A549 (cell line): ENCODE measurements at regions not wholly inside any gene's neighbourhood (a gene's known extent, or its start where the extent isn't known, plus 50 kb on each side); places are given as distances from the start of the nearest gene placed in this dataset.

ENCODE experiments used
- ATAC-seq, 2 experiments: fragments of 200-7000 bp in 1 of 2; fragments of >200 bp in 1 of 2; cut with Nextera tagmentation in 1 of 2; cut with Tn5 transposase in 1 of 2; 3 replicates each; pipeline versions ENCODE4 v1.8.0 to v1.9.1; 2018 to 2020; ENCODE audit warnings: mild to moderate bottlenecking in 1 of 2, moderate library complexity in 1 of 2
- CTCF ChIA-PET: fragments of 300-600 bp; sonication (Branson Sonifier 250); formaldehyde crosslinking; extraction: SDS; loops from one replicate; lab custom pipeline; 2021; ENCODE audit warnings: antibody characterized with exemption, inconsistent platforms; lab: Yijun Ruan, JAX
- POLR2A ChIA-PET: fragments of 350-600 bp; formaldehyde crosslinking; extraction: SDS; loops from one replicate; lab custom pipeline; 2021; ENCODE audit warnings: antibody characterized with exemption, inconsistent platforms; lab: Yijun Ruan, JAX
- DNase-seq, 2 experiments: peaks; one replicate each; pipeline versions ENCODE4 v3.0.0 to v3.0.0-alpha.2; 2011 to 2016; ENCODE audit warnings: low read depth in 1 of 2, low spot score in 1 of 2
- FAIRE-seq: peaks from 2 replicates; lab custom pipeline; 2011; peaks lifted over from hg19 to GRCh38; lab: Jason Lieb, UNC
- H3K27ac ChIP-seq, 2 experiments: fragments of >200 bp; sonication (Bioruptor Twin); formaldehyde crosslinking; 3 replicates each; pipeline ENCODE4 v1.5.1; 2016 to 2017
- H3K4me1 ChIP-seq: fragments of >200 bp; sonication (Bioruptor Twin); formaldehyde crosslinking; 3 replicates; pipeline ENCODE4 v1.6.1; 2016
- H3K4me2 ChIP-seq: fragments of >200 bp; sonication (Bioruptor Twin); formaldehyde crosslinking; 3 replicates; pipeline ENCODE4 v1.6.1; 2016
- H3K4me3 ChIP-seq: fragments of >200 bp; sonication (Bioruptor Twin); formaldehyde crosslinking; 3 replicates; pipeline ENCODE4 v1.5.1; 2016
- H3K9me3 ChIP-seq: fragments of >200 bp; sonication (Bioruptor Twin); formaldehyde crosslinking; 3 replicates; pipeline ENCODE4 v1.6.1; 2016
- ESRRA ChIP-seq: fragments of 150-350 bp; IDR thresholded peaks from 2 replicates; pipeline ENCODE4 v1.6.1; 2014; ENCODE audit warnings: mild to moderate bottlenecking, low read length, borderline replicate concordance
- FOSL2 ChIP-seq, 2 experiments: fragments of 450-650 bp in 1 of 2; fragments of >200 bp in 1 of 2; sonication (Bioruptor Twin) in 1 of 2; formaldehyde crosslinking; IDR thresholded peaks; 2 replicates each; pipeline versions ENCODE4 v1.5.0 to v1.6.1; 2016 to 2020; ENCODE audit warnings: mild to moderate bottlenecking in 1 of 2, moderate library complexity in 1 of 2
- HES2 ChIP-seq: fragments of >200 bp; sonication (Bioruptor Twin); formaldehyde crosslinking; IDR thresholded peaks from 2 replicates; pipeline ENCODE4 v1.6.1; 2016
- HOXA7 ChIP-seq: fragments of 250-450 bp; sonication (Bioruptor Pico); IDR thresholded peaks from 2 replicates; pipeline ENCODE4 v1.5.0; 2020; ENCODE audit warnings: mild to moderate bottlenecking, moderate library complexity
- NFE2L2 ChIP-seq: fragments of 150-350 bp; conservative IDR thresholded peaks from 2 replicates; pipeline ENCODE4 v1.6.1; 2014; ENCODE audit warnings: low read length
- NPAS2 ChIP-seq: fragments of 250-450 bp; sonication (Bioruptor Pico); IDR thresholded peaks from 2 replicates; pipeline ENCODE4 v1.8.0; 2022; ENCODE audit warnings: mild to moderate bottlenecking, moderate library complexity, borderline replicate concordance
- PHF8 ChIP-seq: fragments of 200-600 bp; sonication (generic); IDR thresholded peaks from 2 replicates; pipeline ENCODE4 v1.6.1; 2016; ENCODE audit warnings: low read depth, mild to moderate bottlenecking, antibody characterized with exemption, moderate library complexity, borderline replicate concordance
- RAD21 ChIP-seq, 2 experiments: fragments of >200 bp in 1 of 2; sonication (Bioruptor Twin) in 1 of 2; formaldehyde crosslinking in 1 of 2; IDR thresholded peaks in 1 of 2; conservative IDR thresholded peaks in 1 of 2; 2 replicates in 1 of 2; 3 replicates in 1 of 2; pipeline ENCODE4 v1.6.1; 2012 to 2018; ENCODE audit warnings: inconsistent platforms in 1 of 2
- REST ChIP-seq: fragments of 200-600 bp; sonication (generic); IDR thresholded peaks from 2 replicates; pipeline ENCODE4 v1.6.1; 2016; ENCODE audit warnings: antibody characterized with exemption, mild to moderate bottlenecking, moderate library complexity
- RNF2 ChIP-seq: fragments of 200-600 bp; sonication (generic); IDR thresholded peaks from 2 replicates; pipeline ENCODE4 v1.6.1; 2016; ENCODE audit warnings: low read depth, mild to moderate bottlenecking, antibody characterized with exemption, moderate library complexity, borderline replicate concordance
- SMC3 ChIP-seq: fragments of >200 bp; sonication (Bioruptor Twin); formaldehyde crosslinking; IDR thresholded peaks from 3 replicates; pipeline ENCODE4 v1.6.1; 2018; ENCODE audit warnings: inconsistent platforms
- TP53 ChIP-seq: fragments of 250-450 bp; sonication (Bioruptor Pico); IDR thresholded peaks from 2 replicates; pipeline ENCODE4 v1.5.0; 2021; ENCODE audit warnings: mild to moderate bottlenecking, moderate library complexity
- ZC3H11A ChIP-seq: fragments of 450-650 bp; IDR thresholded peaks from 2 replicates; pipeline ENCODE4 v1.6.1; 2014; ENCODE audit warnings: antibody characterized with exemption, mild to moderate bottlenecking
- ZNF302 ChIP-seq: fragments of 250-450 bp; sonication (Bioruptor Pico); IDR thresholded peaks from 2 replicates; pipeline ENCODE4 v1.9.0; 2021; ENCODE audit warnings: inconsistent platforms, mild to moderate bottlenecking, moderate library complexity
- ZSCAN20 ChIP-seq: fragments of 250-450 bp; sonication (Bioruptor Pico); IDR thresholded peaks from 2 replicates; pipeline ENCODE4 v1.8.0; 2022; ENCODE audit warnings: mild to moderate bottlenecking, moderate library complexity
- WGBS: methylation state at CpG from one replicate; pipeline ENCODE4 v1.1.6; 2017; ENCODE audit errors: missing lambda C conversion rate; 5-methylcytosine and 5-hydroxymethylcytosine counted together
- TF ChIP-seq, protein P1 (sequence below): fragments of 450-650 bp; IDR thresholded peaks from 2 replicates; pipeline ENCODE4 v1.6.1; 2014; ENCODE audit warnings: antibody characterized with exemption
- TF ChIP-seq, protein P2 (sequence below): fragments of 250-450 bp; sonication (Bioruptor Pico); IDR thresholded peaks from 2 replicates; pipeline ENCODE4 v1.5.0; 2020; ENCODE audit warnings: low read depth, mild to moderate bottlenecking, moderate library complexity

GRCh38 chr16:9226924-9227323 lies 135.5 kb downstream of the HAPSTR1 start:
- no peak overlapping the region for H3K4me2 ChIP-seq
- H3K4me3 ChIP-seq = no peak overlapping the region
- no peaks in the 10 kb centered on the region for H3K4me1 ChIP-seq
- TF ChIP-seq NPAS2 (CRISPR knock-in tag) = no peak
- TF ChIP-seq REST = peak; percentile 54; the same call in 1 of the 2 replicates
- TF ChIP-seq, all 56 proteins: peak for 1
- no peak for DNase-seq
- no peak overlapping the region for H3K27ac ChIP-seq
- ChIA-PET POLR2A (no interaction called here), CTCF (interaction anchor here (1.5 kb wide), 1 partner anchor 69 kb away, joined by 3 read pairs; no protein-coding TSS in a partner anchor)
- no peaks in the 10 kb centered on the region for H3K9me3 ChIP-seq
- WGBS = 4% methylated on average over 7 of the region's 7 CpGs
- no peak for ATAC-seq
- no peak for FAIRE-seq

- no peaks in the 10 kb centered on the region for H3K9me3 ChIP-seq
- no peak overlapping the region for H3K4me3 ChIP-seq
- no peak overlapping the region for H3K27ac ChIP-seq
- DNase-seq (no peak), FAIRE-seq (no peak), ATAC-seq (no peak)
- CTCF ChIA-PET = interaction anchor here (1.0 kb wide), 1 partner anchor 50 kb away, joined by 3 read pairs; no protein-coding TSS in a partner anchor
- 0% methylated on average over 2 of the region's 2 CpGs for WGBS
- no peak overlapping the region for H3K4me2 ChIP-seq
- POLR2A ChIA-PET = no interaction called here
- H3K4me1 ChIP-seq = no peaks in the 10 kb centered on the region
- TF ChIP-seq ESRRA (no peak), SMC3 (no peak), RAD21 (conservative IDR thresholded peaks at IDR 0.05 in 1 of 2, IDR thresholded peaks at IDR 0.05 in 1 of 2) (no peak), NFE2L2 (no peak), HES2 (no peak), RNF2 (no peak), TP53 (CRISPR knock-in tag) (no peak), ZC3H11A (no peak), ZNF302 (CRISPR knock-in tag) (no peak), FOSL2 (IDR thresholded peaks at IDR 0.05) (no peak), FOSL2 (CRISPR knock-in tag; IDR thresholded peaks at IDR 0.05) (no peak), ZSCAN20 (CRISPR knock-in tag) (no peak), PHF8 (no peak)
- TF ChIP-seq, protein P1, sequence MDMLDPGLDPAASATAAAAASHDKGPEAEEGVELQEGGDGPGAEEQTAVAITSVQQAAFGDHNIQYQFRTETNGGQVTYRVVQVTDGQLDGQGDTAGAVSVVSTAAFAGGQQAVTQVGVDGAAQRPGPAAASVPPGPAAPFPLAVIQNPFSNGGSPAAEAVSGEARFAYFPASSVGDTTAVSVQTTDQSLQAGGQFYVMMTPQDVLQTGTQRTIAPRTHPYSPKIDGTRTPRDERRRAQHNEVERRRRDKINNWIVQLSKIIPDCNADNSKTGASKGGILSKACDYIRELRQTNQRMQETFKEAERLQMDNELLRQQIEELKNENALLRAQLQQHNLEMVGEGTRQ = no peak
These were observed 139.6 kb downstream of the HAPSTR1 start for GRCh38 chr16:9231039-9231438.

- 8% methylated on average over 5 of the region's 5 CpGs for WGBS
These were observed 140.8 kb downstream of the HAPSTR1 start for GRCh38 chr16:9232102-9232770.

More at GRCh38 chr16:9232102-9232770, 140.8 kb downstream of the HAPSTR1 start:
- no peak for DNase-seq
- TF ChIP-seq HOXA7 = no peak
- TF ChIP-seq, protein P2, sequence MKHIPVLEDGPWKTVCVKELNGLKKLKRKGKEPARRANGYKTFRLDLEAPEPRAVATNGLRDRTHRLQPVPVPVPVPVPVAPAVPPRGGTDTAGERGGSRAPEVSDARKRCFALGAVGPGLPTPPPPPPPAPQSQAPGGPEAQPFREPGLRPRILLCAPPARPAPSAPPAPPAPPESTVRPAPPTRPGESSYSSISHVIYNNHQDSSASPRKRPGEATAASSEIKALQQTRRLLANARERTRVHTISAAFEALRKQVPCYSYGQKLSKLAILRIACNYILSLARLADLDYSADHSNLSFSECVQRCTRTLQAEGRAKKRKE (CRISPR knock-in tag) = no peak
- TF ChIP-seq, all 56 proteins: peak for 0
- no peak for FAIRE-seq
- no peak overlapping the region for H3K27ac ChIP-seq
- no peaks in the 10 kb centered on the region for H3K4me1 ChIP-seq
- ChIA-PET CTCF (no interaction called here), POLR2A (no interaction called here)
- no peak overlapping the region for H3K4me2 ChIP-seq
- no peak overlapping the region for H3K4me3 ChIP-seq
- no peak for ATAC-seq
- no peaks in the 10 kb centered on the region for H3K9me3 ChIP-seq
